ENCODE measurements at regions not wholly inside any gene's neighbourhood (a gene's known extent, or its start where the extent isn't known, plus 50 kb on each side); places are given as distances from the start of the nearest gene placed in this dataset.

DNA sequence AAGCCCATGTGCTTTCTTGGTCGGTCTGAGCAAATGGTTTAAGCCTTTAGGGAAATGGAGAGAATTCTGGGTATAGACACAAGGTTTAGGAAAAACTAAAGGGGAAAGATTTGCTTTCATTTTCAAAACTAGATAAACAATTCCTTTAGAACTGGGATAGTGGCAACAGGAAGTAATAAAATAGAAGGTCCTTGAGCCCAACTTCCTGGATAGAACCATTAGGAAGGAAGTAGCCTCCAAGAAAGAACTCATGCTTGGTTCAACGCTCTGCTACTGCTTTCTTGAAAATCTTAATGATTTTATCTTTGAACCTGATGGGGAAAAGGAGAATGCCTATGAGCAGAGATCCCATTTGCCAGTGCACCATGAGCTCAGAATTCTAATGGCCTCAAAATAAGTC lies 147.0 kb upstream of the THRB start:
- DNase-seq (ENCODE audit: low read depth): no peak

DNA sequence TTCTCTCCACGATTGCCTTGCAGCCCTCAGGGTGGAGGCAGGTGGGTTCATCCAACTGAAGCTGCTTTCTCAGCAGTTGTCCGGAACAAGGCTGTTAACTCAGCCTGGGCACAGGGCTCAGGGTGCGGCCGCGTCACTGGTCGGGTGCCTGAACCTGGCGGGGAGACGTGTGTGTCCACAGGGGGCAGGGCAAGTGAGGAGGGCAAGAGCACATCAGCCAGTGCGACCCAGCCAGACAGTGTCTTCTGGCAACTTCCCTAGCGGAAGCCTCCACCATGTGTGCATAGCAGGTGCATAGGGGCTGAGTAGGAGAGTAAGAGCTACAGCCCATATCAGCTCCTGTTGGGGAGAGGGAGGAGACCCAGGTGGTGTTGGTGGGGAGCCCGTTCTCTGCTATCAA lies 150.4 kb upstream of the THRB start:
- no peak for DNase-seq (ENCODE audit: low read depth)

DNA sequence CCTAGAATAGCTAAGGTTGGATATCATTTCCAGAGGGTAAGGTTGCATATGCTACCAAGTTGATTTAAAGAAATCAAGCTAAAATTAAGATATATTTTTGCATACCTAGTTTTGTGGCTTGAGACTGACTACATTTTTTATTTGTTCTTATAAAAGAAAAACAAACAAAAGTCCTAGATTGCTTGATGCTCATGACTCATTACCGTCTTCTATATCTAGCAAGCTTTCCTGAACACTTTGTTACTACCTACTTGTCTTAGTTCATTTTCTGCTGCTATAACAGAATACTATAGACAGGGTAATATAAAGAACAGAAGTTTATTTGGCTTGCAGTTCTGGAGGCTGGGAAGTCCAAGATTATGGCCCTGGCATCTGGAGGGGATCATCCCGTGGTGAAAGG lies 152.1 kb upstream of the THRB start:
- DNase-seq (ENCODE audit: low read depth): no peak

DNA sequence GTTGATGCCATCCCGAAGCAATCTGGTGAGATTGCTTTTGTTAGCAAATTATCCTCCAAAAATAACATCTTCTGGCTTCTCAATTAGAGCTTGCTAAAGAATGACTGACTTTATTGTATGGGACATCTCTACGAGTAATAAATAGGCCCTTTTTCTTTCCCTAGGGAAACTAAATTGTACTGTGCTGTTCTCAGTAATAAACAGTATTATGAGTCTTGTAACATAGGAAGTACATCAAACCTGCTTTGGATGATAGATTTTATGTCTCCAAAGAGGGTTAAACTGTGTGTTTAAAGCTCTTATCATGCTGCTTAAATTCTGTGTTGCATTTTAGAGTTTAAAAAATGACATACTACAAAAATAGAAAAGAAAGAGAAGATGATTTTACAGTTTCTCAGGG lies 153.4 kb upstream of the THRB start:
- no peak for DNase-seq (ENCODE audit: low read depth)

DNA sequence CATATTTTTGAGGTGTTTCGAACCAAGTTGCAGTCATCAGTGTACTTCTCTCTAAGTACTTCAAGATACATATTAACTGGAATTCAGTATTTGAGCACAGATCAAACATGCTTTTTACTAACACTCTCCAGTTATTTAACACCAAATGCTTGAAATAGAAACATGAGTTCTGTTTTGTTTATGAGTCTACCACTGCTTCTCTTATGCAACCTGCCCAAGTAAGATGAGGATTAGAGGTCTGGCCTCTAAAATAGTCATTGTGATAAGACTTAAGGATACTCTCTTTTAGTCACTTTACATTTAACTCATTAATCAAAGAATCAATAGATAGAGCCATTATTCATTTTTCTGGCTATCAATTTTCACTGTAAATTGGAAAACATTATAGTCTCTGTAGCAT lies 156.2 kb upstream of the THRB start:
- DNase-seq (ENCODE audit: low read depth): no peak

DNA sequence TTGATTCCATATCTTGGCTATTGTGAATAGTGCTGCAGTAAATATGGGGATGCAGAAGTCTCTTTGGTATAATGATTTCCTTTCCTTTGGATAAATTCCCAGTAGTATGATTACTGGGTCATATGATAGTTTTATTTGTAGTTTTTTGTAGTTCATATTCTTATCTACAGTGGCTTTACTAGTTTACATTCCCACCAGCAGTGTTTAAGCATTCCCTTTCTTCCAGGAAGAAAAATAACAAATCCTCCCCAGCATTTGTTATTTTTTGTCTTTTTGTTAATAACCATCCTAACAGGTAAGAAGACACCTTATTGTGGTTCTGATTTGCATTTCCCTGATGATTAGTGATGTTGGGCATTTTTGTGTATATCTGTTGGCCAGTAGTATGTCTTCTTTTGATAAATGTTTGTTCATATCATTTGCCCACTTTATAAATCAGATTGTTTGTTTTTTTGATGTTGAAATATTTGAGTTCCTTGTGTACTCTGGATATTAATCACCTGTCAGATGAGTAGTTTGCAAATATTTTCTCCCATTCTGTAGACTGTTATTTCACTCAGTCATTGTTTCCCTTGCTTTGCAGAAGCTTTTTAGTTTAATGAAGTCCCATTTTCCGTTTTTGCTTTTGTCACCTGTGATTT lies 163.3 kb upstream of the THRB start:
- DNase-seq (ENCODE audit: low read depth): no peak

DNA sequence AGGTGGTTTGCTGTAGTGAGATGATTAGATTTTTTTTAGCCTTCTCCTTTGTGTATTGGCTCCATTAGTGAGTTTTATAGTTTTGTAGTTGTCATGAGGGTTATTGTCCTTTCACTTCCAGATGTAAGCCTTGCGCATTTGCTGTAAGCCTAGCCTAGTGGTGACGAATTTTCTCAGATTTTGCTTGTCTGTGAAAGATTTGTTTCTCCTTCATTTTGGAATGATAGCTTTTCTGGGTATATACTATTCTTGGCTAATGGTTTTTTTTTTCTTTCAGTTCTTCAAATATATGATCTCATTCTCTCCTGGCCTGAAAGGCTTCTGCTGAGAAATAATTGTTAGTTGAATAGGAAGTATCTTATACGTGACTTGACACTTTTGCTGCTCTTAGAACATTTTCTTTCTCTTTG lies 166.5 kb upstream of the THRB start:
- DNase-seq (ENCODE audit: low read depth): no peak

DNA sequence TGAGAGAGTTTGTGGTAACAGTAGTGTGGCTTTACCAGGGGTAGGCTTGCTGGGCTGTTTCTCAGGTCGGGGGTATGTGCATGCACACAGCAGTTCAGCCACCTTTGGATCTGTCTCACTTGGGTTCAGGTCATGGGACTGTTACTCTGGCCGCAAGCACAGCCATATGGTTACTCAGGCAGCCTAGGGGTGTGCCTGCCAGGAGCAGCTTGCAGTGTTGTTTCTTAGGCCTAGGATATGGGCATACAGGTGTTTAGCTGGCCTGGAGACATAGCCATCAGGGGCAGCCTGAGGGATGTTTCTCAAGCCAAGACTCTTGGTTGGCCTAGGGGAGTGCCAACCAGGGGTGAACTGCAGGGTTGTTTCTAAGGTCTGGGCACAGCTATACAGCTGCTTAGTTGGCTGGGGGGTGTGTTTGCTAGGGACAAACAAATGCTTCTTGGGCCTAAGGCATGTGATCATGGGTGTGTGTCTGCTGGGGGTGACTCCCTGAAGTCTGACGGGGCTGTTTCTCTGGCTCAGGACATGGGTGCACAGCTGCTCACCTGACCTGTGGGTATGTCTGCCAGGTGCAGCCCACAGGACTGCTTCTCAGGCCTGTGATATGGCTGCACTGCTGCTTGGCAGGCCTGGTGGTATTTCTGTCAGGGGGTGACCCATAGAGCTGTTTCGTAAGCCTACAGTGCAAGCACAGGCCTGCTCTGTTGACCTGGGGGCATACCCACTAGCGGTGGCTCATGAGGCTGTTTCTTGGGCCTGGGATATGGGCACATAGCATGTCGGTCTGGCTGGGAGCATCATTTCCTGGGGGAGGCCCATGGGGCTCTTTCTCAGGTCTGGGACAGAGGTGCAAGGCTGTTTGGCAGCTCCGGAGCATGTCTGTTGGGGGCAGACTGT lies 168.0 kb upstream of the THRB start:
- no peak for DNase-seq (ENCODE audit: low read depth)

DNA sequence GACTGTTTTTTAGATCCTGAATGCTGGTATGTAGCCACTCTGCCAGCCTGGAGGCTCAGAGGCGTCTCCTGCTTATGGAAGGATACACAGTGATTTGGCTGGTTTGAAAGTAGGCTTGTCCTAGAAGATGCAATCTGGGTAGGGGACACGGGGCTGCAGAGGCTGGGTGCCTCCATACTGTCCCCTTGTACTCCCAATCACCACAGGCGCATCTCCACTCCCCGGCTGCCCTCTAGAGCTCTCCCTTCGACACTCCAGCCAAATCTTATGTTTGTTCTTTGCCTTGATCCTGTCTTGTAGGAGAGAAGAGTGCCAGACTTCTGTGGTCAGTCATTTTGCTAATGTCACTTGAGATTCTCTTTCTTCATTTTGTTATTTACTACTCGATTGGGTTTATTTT lies 168.8 kb upstream of the THRB start:
- no peak for DNase-seq (ENCODE audit: low read depth)

DNA sequence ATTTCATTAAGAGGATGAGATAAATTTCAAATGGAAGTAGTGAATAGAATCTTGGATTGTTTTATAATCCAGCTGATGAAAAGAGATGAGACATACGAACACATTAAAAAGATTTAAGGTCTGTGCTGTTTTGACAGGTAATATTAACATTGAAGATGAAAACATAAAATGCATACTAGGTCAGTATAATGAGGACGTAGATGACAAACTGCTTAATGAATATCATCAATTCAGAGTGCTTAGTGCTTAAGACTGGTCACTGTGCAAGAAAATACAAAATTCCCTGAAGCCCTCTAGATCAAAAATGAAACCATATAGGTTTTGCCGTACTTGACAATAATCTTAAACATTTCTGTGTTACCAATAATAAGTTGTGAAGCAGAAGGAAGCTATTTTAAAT lies 173.4 kb upstream of the THRB start:
- DNase-seq (ENCODE audit: low read depth): no peak

DNA sequence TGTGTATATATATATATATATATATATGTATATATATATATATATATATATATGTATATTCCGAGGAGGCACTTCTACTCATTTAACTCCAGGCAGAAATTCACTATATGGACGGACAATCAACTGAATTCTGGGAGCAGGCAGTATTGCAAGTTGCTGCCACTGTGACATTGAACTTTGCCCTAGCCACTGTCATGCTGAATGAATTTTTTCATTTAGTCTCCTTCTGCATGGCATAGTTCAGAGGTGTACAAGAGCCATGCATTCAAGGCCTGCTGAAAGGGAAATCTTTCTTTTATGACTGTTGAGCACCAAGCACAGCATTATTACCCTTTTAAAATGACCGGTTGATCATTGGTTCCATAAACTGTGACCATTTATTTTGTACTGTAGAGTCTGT lies 176.2 kb upstream of the THRB start:
- DNase-seq (ENCODE audit: low read depth): no peak

DNA sequence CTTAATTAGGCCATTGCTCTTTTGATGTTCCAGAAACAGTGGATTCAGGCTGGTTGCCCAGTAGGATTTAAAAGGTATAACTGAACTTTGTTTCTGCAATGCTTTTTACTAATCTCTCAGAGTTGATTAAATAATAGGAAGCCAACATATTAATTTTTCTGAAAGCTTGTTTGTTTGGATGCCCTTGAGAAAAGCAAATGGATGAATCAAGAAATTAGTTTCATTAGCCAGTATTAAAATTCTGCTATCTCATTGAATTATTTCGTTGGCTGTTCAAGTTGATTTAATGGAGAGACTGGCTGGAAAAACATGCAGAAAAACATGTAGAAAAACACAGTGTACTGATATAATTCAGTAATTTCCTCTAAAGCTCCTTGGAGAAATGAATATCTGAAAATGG lies 178.9 kb upstream of the THRB start:
- DNase-seq (ENCODE audit: low read depth): no peak

DNA sequence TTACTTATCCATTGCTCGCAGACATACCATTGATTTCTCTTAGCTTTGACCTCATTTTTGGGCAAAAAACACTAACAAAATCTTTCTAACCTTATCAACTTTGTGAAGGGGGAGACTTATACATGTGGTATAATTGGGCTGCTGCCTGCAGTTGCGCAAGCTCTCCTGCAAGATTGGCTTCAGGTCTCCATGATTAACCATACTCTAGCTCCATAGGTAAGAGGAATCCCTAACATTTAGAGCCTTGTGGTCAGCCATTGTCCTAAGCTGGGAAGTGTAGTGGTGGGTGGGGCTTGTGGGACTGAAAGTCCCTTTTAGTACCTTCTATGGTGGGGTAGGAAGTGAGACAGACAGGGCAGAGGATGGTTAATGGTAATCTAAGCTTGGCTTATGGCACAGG lies 179.6 kb upstream of the THRB start:
- DNase-seq (ENCODE audit: low read depth): no peak

DNA sequence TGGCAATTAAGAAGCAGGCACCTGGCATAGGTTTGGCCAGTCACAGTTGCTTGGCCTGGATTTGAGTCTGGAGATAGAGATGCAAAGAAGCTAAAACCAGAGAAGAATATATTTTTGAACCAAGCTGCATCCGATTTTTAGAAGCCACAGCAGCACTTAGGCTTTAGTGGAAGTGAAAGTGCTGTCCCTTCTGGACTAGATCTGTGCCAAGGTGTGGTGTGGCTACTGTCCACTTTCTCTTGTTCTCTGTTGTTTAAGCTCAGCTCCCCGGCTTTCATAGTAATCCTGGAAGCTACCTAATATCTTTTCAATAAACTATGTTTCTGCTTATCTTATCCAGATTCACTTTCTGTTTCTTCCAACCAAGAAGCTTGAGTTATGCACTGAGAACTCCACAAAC lies 183.4 kb upstream of the THRB start:
- no peak for DNase-seq (ENCODE audit: low read depth)

DNA sequence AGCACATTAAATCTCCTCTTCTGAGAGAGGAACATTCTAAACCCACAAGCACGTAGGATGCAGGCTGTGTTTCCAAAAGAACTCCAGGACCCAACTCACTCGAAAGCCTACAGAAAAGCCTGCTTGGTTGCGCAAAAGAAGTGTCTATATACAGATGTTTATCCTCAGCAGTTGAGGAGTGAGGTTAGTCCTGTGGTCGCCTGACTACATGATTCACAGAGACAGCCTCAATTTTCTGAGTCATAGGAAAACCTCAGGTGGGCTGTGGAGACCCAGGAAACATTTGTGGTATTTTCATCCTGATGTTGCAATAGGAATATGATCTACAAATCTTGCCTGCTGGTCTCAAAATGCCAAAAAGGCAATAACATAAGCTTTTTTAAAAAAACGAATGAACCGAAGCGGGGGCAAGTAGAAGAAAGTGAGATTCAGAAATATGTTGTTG lies 183.8 kb upstream of the THRB start:
- no peak for DNase-seq (ENCODE audit: low read depth)

DNA sequence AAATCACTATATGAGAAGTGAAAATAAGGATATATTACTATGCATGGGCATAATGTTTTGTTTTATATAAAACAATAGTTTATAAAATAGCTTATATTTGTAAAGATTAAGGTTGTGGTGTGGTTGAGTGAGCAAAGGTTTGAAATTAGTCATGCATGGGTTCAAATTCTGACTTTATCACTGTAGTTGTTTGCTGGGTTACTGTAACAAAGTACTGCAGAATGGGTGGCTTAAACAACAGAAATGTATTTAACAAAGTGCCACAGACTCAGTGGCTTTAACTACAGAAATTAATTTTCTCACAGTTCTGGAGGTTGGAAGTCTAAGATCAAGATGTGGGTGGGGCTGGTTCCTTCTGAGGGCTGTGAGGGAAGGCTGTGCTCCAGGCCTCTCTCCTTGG lies 184.8 kb upstream of the THRB start:
- no peak for DNase-seq (ENCODE audit: low read depth)

DNA sequence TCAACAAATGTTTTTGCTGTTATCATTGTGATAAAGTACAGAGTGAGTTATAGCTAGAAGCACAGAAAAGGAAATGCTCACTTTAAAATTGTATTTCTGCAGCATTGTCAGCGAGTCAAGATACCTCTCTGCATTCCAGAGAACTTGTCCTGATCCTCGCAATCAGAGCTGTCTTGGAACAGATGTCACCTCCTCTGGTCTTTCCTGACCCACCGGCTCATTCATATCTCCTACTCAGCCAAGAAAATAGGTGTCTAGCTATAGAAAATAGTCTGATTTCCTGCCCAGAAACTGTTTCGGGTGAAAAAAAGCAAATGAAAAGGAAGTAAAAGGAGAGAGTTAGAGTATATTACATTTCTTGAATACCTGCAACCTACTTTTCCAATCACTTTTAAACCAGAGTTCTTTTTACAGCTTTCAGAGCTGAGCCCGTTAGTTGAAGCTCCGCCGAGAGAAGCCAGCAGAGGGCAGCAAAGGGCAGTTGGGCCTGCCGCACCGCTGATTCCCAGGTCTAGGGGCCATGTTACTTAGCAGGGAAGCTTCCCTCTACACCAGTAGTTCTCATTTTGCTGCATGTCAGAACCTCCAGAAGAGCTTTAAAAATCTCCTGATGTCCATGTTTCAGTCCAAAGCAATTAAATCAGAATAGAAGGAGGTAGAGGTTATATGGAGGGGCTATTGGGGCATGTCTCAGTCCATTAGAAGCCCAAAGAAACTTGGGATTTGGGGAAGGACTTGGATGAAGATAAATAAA lies 185.7 kb upstream of the THRB start:
- peak; percentile 33 for DNase-seq (ENCODE audit: low read depth)

DNA sequence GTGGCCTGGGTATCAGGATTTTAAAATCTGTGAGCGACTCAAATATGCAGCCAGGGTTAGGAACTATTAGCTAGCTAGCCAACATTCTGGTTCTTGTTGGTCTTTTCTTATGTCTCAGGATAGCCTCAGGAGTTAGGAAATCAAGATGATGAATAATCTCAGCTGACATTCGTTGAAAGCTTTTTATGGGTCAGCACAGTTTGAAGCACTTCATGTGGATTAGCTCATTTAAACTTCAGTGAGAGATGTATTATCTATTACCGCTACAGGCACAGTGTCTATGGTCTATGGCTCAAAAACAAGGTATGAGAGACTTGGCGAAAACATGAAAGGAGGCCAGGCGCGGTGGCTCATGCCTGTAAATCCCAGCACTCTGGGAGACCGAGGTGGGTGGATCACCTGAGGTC lies 187.5 kb upstream of the THRB start:
- DNase-seq (ENCODE audit: low read depth): no peak

DNA sequence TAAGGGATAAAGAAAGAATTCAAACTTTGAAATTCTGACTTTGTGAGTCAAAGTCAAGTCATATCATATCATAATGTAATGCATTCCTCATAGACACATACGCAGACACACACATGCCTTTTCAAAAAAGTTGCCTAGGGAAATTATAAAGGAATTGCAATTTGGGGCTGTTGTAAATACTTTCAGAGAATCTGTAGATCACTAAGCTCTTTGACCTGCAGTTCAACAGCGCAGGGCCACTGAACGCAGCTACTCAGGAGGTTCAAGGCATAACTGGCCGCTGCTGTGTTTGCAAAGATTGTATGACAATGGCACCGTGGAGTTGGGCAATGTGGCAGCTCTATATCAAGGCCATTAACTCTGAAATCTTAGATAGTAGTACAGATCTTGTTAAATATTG lies 188.4 kb upstream of the THRB start:
- DNase-seq (ENCODE audit: low read depth): no peak

DNA sequence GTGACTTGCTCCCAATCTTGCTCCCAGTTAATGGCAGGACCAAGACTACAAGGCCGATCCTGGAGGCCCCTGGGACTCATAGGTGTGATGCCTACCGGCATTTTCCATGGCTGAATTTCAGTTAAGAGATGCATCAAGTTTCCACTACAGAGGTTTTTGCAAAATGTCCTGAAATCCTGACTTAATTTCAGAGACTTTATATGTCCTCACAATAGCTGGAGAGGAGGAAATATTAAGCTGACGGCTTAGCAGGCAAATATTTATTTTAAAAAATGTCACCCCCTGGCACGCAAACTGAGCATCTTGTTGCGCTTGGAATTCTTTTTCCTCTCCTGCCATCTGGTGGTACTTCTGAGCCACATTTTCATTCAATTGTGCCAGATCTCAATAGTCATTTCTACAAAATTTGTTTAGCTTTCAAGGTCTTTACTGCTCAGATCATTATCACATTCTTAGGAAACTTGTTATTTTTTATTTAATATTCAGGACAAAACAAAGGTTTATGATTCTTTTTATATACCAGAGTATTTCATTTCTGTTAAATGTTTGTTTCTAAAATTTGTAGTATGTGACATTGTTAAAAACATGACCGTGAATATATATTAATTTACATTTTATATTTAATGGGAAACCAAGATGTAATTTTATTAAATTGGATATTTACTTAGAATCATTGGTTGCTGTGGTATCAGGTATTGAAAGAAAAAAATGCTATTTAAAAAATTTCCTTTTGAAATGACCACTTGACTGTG lies 189.2 kb upstream of the THRB start:
- DNase-seq (ENCODE audit: low read depth): no peak

DNA sequence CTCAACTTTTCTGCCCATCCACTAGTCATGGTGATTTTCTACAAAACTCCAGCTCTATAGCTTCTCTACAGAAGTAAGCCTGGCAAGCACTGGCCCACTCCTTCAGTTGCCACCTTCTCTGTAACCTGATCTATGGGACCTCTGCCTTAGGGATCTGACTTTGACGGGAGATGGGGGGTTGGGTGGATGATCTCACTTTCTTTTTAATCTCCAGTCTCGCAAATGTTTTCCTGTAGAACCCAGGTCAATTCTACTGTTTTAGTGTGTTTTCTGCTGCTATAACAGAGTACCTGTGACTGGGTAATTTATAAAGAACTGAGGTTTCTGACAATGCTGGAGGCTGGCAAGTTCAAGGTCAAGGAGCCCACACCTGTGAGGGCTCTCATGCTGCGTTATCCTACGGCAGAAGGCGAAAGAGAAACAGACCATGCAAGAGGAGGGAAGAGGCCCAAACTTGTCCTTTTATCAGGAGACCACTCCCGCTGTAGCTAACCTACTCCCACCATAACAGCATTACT lies 189.9 kb upstream of the THRB start:
- DNase-seq (ENCODE audit: low read depth): no peak

DNA sequence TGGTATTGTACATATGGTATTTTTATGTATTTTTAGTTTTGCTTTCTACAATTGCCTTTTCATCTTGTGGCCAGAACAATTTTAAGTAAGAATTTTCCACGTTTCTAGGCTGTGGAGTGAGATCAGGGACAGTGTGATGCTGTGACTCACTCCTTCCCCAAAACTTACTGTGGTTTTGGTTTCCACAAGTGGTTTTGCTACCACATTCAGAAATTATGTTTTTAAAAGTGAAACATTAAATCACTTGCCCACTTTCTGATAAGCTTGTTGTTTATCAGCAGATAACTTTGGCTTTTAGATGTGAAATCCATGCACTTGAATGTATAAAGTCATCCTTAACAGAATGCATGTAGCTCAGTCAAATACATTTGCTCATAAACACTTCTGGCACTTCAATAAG lies 192.2 kb upstream of the THRB start:
- no peak for DNase-seq (ENCODE audit: low read depth)
